HG03039 (cell line): ENCODE measurements at regions not wholly inside any gene's neighbourhood (a gene's known extent, or its start where the extent isn't known, plus 50 kb on each side); places are given as distances from the start of the nearest gene placed in this dataset.
"Not testable (repeated sequence)": the region's sequence is repeated elsewhere in the genome, so short reads cannot be mapped to it uniquely, and the experiment has no call there.

ENCODE experiments used
- ATAC-seq: cut with Tn5 transposase; IDR thresholded peaks from one replicate; pipeline ENCODE4 v1.9.1; 2021; ENCODE audit warnings: mild to moderate bottlenecking, moderate library complexity; ENCODE audit not compliant: unreplicated experiment

DNA sequence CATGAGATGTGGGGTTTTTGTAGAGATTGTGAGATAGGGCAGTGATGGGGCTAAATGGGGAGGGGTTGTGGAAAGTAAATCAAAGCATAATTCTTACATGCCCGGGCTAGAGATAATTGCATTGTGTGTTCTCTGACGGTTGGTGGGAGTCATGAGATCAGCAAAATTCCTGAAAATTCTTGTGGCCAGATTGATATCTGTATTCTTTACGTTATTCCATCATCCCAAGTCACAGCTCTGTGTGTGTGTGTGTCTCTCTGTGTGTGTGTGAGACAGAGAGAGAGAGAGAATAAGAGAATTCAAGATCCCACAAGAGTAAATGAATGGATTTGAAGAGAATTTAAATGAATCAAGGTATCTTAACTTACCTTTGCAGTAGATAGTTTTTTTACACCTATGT is 138.6 kb upstream of the ARHGAP20 start:
- ATAC-seq = no peak

DNA sequence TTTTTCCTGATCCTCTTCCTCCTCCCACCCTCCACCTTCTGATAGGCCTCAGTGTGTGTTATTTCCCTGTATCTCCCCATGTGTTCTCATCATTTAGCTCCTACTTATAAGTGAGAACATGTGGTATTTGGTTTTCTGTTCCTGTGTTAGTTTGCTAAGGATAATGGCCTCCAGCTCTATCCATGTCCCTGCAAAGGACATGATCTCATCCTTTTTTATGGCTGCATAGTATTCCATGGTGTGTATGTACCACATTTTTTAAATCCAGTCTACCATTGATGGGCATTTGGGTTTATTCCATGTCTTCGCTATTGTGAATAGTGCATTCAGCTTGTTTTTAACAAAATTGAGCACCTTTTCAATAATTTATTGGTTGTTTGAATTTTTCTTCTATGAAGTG is 130.8 kb upstream of the ARHGAP20 start:
- ATAC-seq = not testable (repeated sequence)

DNA sequence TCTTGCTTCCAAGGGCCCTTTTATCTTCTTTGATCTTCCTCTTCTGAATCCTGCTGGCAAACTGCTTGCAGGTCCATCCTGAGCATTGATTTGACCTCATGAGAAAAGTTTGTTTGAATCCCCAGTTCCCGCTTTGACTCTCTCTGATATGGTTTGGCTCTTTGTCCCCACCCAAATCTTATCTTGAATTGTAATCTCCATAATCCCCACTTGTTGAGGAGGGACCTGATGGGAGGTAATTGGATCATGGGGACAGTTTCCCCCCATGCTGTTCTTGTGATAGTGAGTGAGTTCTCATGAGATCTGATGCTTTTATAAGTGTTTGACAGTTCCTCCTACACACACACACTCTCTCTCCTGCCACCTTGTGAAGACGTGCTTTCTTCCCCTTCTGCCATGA is 126.6 kb upstream of the ARHGAP20 start:
- no peak for ATAC-seq

DNA sequence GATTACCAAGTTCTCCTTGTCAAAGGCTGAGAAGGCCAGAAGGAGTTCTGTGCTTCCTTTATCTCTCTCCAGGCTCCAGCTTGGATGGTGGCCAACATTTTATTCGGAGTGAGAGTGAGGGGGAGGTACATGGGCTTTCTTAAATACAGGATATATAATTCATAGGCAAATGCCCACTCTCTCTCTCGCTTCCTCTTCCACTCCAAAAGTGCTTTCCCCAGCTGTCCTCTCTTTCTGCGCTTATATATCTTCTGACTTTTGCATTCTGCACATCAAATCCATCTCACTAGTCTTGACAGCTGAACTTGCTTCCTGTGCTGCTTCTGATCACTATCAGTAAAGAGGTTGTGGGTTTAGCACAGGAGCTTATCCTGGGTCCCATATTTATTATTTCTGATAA is 125.4 kb upstream of the ARHGAP20 start:
- ATAC-seq = no peak

DNA sequence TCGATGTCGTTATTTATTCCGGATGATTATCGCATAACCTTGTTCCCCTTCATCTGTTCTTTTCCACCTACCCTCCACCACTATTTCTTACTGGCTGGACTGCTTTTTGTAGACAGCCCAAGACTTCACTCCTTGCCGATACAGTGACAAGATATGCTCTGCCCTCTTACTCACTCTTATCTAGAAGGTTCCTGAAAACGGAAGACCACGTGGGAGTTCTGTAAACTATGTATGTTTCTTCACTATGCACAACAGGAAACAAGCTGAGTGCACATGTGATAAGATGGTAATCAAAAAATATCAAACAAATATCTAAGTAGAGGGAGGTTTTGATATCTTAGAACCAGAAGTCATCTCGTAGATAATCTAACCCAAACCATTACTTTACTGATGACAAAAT is 122.9 kb upstream of the ARHGAP20 start:
- no peak for ATAC-seq

DNA sequence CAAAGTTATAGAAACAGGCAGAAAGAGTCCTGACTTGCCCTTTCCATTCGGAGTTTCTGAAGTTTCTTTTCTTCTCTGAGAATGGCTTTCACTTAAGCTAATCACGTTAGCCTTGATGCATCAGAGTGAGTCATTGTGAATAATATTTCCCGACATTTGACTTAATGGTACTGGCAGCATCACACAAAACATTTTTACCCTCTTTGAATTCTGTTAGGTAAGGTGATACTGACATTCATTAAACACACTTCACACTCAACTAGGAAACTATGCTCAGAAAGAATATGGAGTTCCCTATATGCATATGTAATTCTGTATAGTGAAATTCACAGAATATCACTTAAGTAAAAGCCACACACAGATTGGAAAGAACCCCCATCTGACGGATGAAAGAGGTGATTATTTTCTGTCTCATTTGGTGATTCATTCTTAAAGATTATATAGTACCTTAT is 120.8 kb upstream of the ARHGAP20 start:
- no peak for ATAC-seq

DNA sequence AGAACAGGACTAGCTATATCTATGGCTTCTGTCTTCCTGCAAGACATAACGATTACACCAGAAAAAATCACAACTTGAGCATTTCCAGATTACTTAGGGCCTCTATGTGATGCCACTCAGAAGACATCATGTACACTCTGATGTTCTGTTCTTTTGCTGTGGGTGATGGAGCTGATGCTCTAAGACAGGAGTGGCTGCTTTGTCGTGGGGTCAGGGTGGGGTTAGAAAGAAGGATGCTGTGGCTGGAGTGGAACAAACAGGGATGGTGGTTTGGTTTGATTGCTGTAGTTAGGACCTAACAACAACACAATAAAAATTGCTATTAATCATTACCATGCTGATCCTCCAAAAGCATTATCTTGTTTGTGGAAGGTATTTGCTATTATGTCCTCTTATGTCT is 120.3 kb upstream of the ARHGAP20 start:
- ATAC-seq = no peak

DNA sequence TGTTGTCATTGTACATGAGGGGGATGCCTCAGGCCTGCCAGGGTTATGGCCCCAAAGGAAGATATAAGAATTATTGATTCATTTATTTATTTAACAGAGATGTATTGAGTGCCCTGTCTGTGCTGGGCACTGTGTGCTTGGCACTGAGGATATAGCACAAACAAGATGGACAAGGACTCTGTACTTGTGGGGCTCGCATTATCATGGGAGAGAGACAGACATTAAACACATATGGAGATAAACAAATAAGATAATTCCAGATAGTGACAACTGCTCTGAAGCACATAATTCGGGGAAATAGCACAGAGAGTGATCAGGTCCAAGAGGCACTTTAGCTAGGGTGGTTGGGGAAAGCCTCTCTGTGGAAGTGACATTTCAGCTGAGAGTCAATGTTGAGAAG is 119.8 kb upstream of the ARHGAP20 start:
- ATAC-seq = no peak

DNA sequence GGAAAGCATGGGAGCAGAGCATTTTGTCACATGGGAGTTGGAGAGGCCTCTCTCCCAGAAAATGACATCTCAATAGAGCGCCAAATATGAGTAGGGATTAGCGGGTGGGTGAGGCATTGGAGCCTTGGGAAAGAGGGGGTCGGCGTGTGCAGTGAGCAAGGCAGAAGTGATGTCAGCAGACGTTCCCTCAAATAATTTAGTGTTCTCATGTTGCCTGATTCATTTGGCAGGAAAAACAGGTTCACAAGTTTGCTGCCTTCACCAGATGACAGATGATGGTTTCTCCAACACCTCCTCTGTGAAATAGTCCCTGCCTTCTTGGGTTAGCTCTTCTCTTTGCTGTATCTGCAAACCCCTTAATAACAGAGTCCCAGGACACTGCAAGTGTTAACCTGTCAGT is 118.5 kb upstream of the ARHGAP20 start:
- no peak for ATAC-seq

DNA sequence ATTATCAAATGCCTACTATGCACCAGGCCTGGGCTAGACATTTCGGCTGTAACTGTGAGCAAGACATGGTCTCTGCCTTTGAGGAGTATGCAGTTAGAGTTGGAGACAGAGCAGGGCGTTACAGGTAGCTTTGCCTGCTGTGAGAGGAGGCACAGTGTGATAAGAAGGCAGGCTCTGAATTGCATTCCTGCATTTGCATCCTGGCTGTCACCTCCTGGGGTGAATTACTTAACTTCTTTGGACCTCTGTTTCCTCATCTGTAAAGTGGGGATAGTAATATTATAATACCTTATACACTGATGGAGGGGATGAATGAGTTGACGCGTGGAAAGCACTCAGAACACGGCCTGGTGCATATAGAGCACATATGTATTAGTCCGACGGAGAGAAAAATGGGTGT is 118.1 kb upstream of the ARHGAP20 start:
- ATAC-seq = no peak

DNA sequence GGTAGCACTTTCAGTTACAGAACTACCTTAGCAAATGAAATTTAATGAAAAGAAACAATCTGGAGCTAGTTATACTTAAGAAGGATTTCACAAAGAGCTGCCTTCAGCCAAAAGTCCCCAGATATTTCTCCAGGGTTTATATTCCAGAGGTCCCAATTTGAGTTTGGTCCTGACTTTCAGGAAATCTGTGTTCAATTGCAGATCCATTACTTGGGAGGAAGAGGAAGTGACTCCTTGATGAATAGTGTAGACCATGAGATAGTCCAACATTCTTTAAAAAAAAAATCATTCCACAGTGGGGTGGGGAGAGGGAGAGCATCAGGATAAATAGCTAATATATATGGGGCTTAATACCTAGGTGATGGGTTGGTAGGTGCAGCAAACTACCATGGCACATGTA is 117.6 kb upstream of the ARHGAP20 start:
- no peak for ATAC-seq

DNA sequence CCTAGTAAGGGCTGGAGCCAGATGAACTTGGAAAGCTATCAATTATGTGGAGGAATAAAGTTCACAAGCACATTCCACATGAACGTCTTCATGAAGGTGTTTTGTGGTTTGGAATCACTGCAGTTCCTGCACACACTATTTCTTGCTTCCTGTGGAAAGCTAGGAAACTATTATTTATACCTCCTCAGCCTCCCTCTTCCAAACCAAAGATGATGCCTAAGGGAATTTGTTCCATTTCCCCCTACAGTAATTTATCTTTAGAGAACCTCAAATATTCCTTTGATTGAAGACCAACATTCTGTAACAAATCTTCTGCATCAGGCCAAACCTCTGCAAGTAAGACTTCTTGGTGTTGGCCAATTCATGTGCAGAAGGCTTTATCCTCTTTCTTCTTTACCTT is 115.8 kb upstream of the ARHGAP20 start:
- ATAC-seq = no peak

DNA sequence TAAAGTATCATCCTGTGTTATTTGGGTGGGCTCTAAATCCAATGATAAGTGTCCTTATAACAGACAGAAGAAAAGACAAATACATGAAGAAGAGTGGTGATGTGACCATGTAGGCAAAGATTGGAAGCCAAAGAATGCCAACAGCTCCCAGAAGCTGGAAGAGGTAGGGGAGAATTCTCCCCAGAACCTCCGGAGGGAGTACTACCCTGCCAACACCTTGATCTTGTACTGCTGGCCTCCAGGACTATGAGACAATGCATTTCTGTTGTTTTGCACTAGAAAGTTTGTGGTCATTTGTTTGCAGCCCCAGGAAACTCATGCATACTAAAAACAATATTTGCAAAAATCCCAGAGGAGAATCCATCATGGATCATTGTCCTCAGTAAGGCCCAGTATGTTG is 115.0 kb upstream of the ARHGAP20 start:
- no peak for ATAC-seq

DNA sequence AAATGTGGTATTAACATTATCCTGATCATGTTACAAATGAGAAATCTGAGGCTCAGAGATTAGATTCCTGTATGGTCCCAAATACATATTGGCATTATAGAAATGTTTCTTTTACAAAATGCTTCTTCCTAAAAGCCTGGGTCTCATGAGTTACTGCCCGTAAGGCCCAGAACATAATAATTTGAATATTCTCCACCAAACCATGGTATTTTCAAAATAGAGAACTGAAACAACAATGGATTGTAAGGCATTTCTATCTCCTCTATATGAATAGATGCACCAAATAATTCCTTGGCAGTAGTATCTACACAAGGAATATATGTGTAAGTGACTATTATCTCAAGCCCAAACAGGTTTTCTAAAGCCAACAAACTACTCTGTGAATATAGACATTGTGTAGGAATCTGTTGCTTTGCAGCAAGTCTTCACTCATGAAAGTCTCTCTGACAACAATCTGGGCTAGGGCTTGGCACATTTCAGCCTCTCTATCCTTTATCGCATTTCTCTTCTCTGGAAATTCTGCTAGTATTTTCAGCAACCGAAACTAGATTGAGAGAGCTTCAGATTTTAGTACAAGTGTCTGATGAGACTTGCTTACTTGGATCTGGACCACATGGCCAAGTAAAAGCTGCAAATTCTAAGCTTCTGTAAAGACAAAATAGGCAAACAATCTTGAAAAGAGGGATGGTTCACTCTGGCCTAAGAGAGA is 112.8 kb upstream of the ARHGAP20 start:
- no peak for ATAC-seq

DNA sequence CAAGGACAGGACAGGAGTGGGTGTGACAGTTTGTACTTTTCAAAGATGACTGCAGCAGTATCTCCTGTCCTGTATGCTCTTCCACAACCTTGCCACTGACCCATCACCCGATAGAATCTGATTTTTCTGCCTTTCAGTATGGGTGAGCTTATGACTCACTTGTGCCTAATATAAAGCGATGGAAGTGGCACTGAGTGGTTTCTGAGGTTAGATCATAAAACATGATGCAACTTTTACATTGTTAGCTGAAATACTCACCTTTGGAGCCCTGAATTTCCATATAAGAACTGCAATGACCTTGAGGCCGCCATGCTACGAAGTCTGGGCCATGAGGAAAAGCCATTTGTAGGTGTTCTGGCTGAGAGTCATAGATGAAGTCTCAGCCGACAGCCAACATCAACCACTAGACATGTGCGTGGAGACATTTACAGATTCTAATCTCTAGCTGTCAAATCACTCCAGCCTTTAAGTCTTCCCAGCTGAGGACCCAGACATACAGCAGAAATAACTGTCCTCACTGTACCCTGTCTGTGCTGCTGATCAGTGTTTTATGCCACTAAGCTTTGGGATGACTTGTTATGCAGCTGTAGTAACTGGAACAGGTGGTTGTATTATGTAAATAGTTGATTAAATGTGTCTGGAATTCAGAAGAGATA is 105.9 kb upstream of the ARHGAP20 start:
- ATAC-seq = no peak

DNA sequence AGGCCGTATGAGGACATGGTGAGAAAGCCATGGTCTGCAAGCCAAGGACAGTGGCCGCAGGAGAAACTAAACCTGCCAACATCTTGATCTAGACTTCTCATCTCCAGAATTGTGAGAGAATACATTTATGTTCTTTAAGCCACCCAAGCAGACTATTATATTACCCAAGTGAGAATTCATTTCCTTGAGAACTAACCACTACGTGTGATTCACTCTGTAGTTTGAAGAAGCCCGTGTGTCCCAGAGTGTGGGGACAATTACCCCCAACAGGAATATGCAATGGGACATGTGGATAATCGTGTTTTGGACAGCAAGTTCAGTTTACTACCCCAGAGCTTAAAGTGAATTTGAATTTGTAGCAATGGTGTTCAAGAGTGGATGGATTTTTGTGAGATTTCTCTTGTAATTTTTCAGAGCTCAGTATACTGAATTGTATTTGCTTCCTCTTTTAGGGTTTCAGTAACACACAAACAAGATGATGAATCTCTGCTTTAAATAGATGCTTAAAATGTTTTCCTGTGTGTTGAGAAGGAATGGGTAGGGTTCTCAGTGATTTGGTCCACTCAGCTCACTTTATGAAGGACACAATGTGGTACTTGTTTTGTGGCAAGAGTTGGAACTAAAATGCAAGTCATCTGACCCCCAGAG is 100.0 kb upstream of the ARHGAP20 start:
- ATAC-seq = no peak

DNA sequence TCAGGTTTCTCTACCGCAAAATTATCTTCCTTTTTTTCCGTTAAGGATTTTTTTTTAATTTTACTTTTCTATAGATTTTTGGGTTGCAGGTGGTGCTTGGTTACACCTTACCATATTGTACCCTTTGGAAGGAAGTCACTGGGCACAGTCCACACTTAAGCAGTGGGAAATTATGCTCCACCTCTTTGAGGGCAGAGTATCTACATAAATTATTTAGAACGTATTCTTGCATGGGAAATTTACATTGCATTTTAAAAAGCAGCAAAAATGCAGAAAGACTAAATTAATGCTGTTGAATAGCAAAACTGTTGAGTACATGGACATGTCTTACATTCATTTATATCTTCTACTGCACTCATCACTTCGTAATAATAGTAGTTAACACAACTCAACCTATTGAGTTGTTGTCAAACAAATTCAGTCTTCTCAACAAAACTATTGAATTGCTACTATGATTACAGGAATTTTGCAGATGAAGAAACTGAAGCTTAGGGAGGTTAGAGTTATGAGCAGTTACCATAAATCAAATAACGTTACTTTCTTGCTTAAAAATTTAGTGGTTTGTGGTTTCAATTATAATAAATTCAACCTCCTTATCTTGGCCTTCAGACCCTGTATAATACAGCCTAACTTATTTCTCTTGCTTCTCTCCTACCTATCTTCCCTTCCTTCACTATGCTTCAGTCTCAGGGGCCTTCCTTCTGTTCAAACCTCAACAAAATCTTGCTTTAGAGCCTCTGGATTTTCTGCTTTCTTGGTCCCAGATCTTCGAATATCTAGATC is 97.4 kb upstream of the ARHGAP20 start:
- no peak for ATAC-seq

DNA sequence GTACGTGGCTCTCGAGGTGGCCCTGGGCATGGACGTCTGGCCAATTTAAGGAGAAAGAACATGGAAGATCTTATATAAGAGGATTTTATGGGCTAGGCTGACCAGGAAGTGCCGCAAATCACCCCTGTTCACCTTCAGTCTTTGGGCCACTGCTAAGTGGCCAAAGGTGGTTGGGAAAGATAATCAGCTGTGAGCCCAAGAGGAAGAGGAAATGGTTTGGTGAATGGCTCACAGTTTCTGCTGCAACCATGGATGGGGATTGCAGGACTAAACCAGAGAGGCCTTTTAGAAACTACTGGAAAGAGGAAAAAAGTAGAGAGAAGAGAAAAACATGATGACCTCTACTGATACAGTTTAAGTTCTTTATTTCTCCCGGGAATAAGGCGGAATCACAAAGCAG is 96.0 kb upstream of the ARHGAP20 start:
- no peak for ATAC-seq

DNA sequence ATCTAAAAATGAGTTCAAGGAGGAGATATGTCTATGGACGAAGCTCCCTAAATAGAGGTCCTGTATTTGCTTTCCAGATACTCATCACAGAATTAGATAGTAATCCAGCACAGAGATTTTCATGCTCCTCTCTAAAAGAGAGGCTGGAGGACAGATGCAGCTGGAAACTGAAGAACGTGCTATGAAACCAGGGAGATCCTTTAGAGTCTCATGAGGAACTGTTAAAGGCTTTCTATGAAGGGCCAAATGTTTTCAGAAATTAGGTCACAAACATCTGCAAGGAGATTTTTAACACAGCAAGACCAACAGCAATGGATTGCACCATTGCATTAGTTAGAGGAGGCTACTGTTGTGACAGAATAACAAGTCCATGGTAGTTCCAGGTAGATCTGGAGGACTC is 95.6 kb upstream of the ARHGAP20 start:
- no peak for ATAC-seq

DNA sequence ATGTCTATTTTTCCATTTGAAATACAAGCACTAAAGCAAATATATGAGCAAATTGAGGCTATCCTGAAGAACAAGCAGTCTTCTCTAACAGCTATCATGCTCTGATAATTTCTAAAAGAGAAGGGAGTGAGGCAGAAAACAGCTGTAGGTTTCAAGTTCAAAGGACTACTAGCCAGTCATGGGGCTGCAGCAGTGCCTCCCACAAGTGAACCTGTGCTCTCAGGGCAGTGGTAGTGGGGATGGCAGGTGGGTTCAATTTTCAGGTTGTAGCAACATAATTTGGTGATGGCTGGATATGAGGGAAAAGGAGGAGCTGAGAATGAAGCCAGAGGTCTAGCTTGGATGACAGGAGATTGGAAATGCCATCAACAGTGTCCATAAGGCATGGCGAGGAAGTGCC is 93.5 kb upstream of the ARHGAP20 start:
- no peak for ATAC-seq

DNA sequence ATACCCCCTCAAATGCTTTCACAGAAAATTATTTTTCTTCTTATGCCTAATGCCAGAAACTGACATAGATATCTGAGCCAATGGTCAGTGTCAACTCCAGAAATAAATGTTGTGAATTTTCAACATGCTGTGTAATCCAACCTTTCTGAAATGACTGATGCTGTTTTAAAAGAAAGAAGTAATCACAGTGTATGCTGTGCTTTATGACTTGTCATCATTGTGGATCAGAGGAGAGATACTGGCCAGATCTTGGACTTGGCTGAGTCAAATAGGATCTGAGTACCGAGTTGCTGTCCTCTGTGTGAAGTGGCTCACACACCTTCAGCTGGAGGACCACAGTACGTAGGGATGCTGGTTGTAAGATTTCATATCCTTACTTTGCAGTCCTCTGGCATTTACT is 89.9 kb upstream of the ARHGAP20 start:
- ATAC-seq = no peak

DNA sequence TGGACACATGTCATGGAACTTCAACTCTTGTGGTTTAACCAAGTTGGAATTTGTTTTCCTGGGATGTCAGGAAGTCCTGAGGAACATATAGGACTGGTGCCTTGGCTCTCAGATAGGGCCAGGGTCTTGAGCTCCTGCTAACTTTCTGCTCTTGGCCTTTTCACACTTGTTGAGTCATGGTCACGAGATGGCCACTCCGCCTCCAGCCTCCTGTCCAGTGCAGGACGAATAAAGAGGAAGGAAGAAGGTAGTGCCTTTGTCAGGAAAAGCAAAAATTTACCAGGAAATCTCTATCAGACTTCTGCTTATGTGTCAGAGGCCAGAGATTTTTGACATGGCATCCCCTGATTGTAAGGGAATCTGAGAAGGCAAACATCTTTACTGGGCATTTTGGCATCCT is 89.1 kb upstream of the ARHGAP20 start:
- ATAC-seq = no peak
